HCT116 (cell line): ENCODE measurements at regions not wholly inside any gene's neighbourhood (a gene's known extent, or its start where the extent isn't known, plus 50 kb on each side); places are given as distances from the start of the nearest gene placed in this dataset.

Experiments used
- ATAC-seq: fragments of 200-7000 bp; cut with Tn5 transposase; 2 replicates; pipeline ENCODE4 v1.9.1; 2020; ENCODE audit warnings: mild to moderate bottlenecking, moderate library complexity
- BruUV-seq: library from RNA; stranded (reverse); fragments of 400-500 nt; replicated peaks from 2 replicates; lab custom pipeline; 2021; lab: Mats Ljungman, UMichigan
- CTCF ChIA-PET: fragments of 300-600 bp; sonication (Branson Sonifier 250); formaldehyde crosslinking; loops from one replicate; lab custom pipeline; 2021; ENCODE audit warnings: antibody characterized with exemption; lab: Charles Lee
- POLR2A ChIA-PET: fragments of 300-600, 350-600 bp; sonication (Branson Sonifier 250); formaldehyde crosslinking; loops from one replicate; lab custom pipeline; 2021; ENCODE audit warnings: antibody characterized with exemption; lab: Charles Lee
- RAD21 ChIA-PET, 2 experiments: fragments of 300-600 bp; sonication (Branson Sonifier 250); formaldehyde crosslinking; loops; one replicate each; lab custom pipeline; 2023; ENCODE audit warnings: low total read pairs in 2 of 2; ENCODE audit not compliant: uncharacterized antibody in 2 of 2, unreplicated experiment in 2 of 2, low non-redundant PET in 1 of 2; lab: Charles Lee
- DNase-seq: peaks from one replicate; pipeline ENCODE4 v3.0.0-alpha.2; 2010; ENCODE audit warnings: low read depth, low spot score
- H2AFZ ChIP-seq: fragments of 200-600 bp; shearing (Covaris generic), sonication (generic); 2 replicates; pipeline ENCODE4 v1.6.1; 2017; ENCODE audit warnings: low read depth, mixed run types, mixed read lengths, antibody characterized with exemption, low read length; ENCODE audit not compliant: poor library complexity, severe bottlenecking
- H3K27ac ChIP-seq: 2 replicates; pipeline ENCODE4 v1.5.1; 2012; ENCODE audit warnings: low read depth, low read length
- H3K27me3 ChIP-seq: fragments of 200-600 bp; sonication (generic); 2 replicates; pipeline ENCODE4 v1.6.1; 2016; ENCODE audit warnings: mixed run types, low read length, mixed read lengths; ENCODE audit not compliant: insufficient read depth
- H3K36me3 ChIP-seq, 2 experiments: fragments of 200-500 bp in 1 of 2; fragments of 200-600 bp in 1 of 2; sonication (Bioruptor generic) in 1 of 2; sonication (generic) in 1 of 2; 2 replicates each; pipeline versions ENCODE4 v1.5.1 to v1.6.1; 2014 to 2016; ENCODE audit warnings: low read length in 2 of 2, inconsistent platforms in 1 of 2, mixed read lengths in 1 of 2, mixed run types in 1 of 2; ENCODE audit not compliant: insufficient read depth in 2 of 2, control insufficient read depth in 1 of 2
- H3K4me1 ChIP-seq, 2 experiments: fragments of 200-600 bp in 1 of 2; sonication (generic) in 1 of 2; 2 replicates each; pipeline versions ENCODE4 v1.5.1 to v1.6.1; 2012 to 2017; ENCODE audit warnings: low read length in 2 of 2, inconsistent platforms in 1 of 2, mild to moderate bottlenecking in 1 of 2, mixed read lengths in 1 of 2, mixed run types in 1 of 2, moderate library complexity in 1 of 2; ENCODE audit not compliant: insufficient read depth in 2 of 2, control insufficient read depth in 1 of 2
- H3K4me2 ChIP-seq: fragments of 200-600 bp; sonication (generic); 2 replicates; pipeline ENCODE4 v1.6.1; 2017; ENCODE audit warnings: mixed run types, low read length, mixed read lengths
- H3K4me3 ChIP-seq, 2 experiments: fragments of 200-600 bp in 1 of 2; sonication (generic) in 1 of 2; replicated peaks in 1 of 2; 2 replicates each; pipeline ENCODE4 v1.5.1; 2011 to 2016; ENCODE audit warnings: low read length in 2 of 2, control low read depth in 1 of 2, low read depth in 1 of 2, mild to moderate bottlenecking in 1 of 2, mixed read lengths in 1 of 2, mixed run types in 1 of 2
- H3K79me2 ChIP-seq: fragments of 200-600 bp; sonication (generic); 2 replicates; pipeline ENCODE4 v1.6.1; 2017; ENCODE audit warnings: mild to moderate bottlenecking, mixed run types, low read length, moderate library complexity, mixed read lengths; ENCODE audit not compliant: insufficient read depth
- H3K9ac ChIP-seq: fragments of 200-600 bp; sonication (generic); 2 replicates; pipeline ENCODE4 v1.6.1; 2016; ENCODE audit warnings: low read length, mixed read lengths
- H3K9me2 ChIP-seq: fragments of 200-600 bp; sonication (generic), shearing (Covaris generic); 2 replicates; pipeline ENCODE4 v1.6.1; 2017; ENCODE audit warnings: mixed run types, mild to moderate bottlenecking, moderate library complexity; ENCODE audit not compliant: insufficient read depth
- H3K9me3 ChIP-seq, 2 experiments: fragments of 200-500 bp in 1 of 2; fragments of 200-600 bp in 1 of 2; sonication (Bioruptor generic) in 1 of 2; sonication (generic) in 1 of 2; 2 replicates each; pipeline ENCODE4 v1.6.1; 2014 to 2017; ENCODE audit warnings: low read length in 2 of 2, mixed read lengths in 2 of 2, inconsistent platforms in 1 of 2, low read depth in 1 of 2, mild to moderate bottlenecking in 1 of 2, mixed run types in 1 of 2, moderate library complexity in 1 of 2; ENCODE audit not compliant: control insufficient read depth in 1 of 2, insufficient read depth in 1 of 2
- H4K20me1 ChIP-seq: fragments of 200-600 bp; sonication (generic), shearing (Covaris generic); 2 replicates; pipeline ENCODE4 v1.6.1; 2017; ENCODE audit warnings: mixed run types, mild to moderate bottlenecking, moderate library complexity; ENCODE audit not compliant: insufficient read depth
- ATF3 ChIP-seq: IDR thresholded peaks from 2 replicates; pipeline ENCODE4 v1.6.1; 2012
- CBX3 ChIP-seq: IDR thresholded peaks from 2 replicates; pipeline ENCODE4 v1.6.1; 2012; ENCODE audit warnings: low read depth
- CEBPB ChIP-seq: IDR thresholded peaks from 2 replicates; pipeline ENCODE4 v1.6.1; 2012; ENCODE audit warnings: low read depth
- JUND ChIP-seq: IDR thresholded peaks from 2 replicates; pipeline ENCODE4 v1.6.1; 2012
- POLR2A ChIP-seq: IDR thresholded peaks from 2 replicates; pipeline ENCODE4 v1.7.0; 2011; ENCODE audit warnings: borderline replicate concordance; ENCODE audit not compliant: insufficient read depth, insufficient read length; ENCODE audit errors: extremely low read depth
- RAD21 ChIP-seq: IDR thresholded peaks from 2 replicates; pipeline ENCODE4 v1.6.1; 2012; ENCODE audit warnings: low read depth, mild to moderate bottlenecking
- REST ChIP-seq: IDR thresholded peaks from 2 replicates; pipeline ENCODE4 v1.6.1; 2012; ENCODE audit warnings: low read depth
- SIN3A ChIP-seq: IDR thresholded peaks from 2 replicates; pipeline ENCODE4 v1.6.1; 2012; ENCODE audit warnings: low read depth
- SRF ChIP-seq: IDR thresholded peaks from 2 replicates; pipeline ENCODE4 v1.6.1; 2012; ENCODE audit warnings: low read depth
- intact Hi-C: fragments of 100-400 bp; cut with micrococcal nuclease; formaldehyde crosslinking; loops from 2 replicates; pipeline ENCODE4 v1.10.0; 2022
- TF ChIP-seq, protein P1 (sequence below), 3 experiments: fragments of 200-600 bp in 1 of 3; sonication (generic) in 1 of 3; IDR thresholded peaks in 2 of 3; conservative IDR thresholded peaks in 1 of 3; 2 replicates each; pipeline ENCODE4 v1.5.1; 2012 to 2017; ENCODE audit warnings: low read depth in 2 of 3, low read length in 2 of 3, antibody characterized with exemption in 1 of 3, borderline replicate concordance in 1 of 3, control low read depth in 1 of 3, mild to moderate bottlenecking in 1 of 3, mixed read lengths in 1 of 3, mixed run types in 1 of 3, moderate library complexity in 1 of 3; ENCODE audit not compliant: insufficient read depth in 1 of 3

- CTCF ChIA-PET, result no interaction called here
- no peaks in the 10 kb centered on the region for H4K20me1 ChIP-seq
- no TSS peak for BruUV-seq
- no peaks in the 10 kb centered on the region for H3K9me2 ChIP-seq
- ATAC-seq (no peak), DNase-seq (no peak)
- H3K27me3 ChIP-seq, result no peaks in the 10 kb centered on the region
- RAD21 ChIA-PET, result no interaction called here
- H3K36me3 ChIP-seq, result no peaks in the 10 kb centered on the region
- H3K79me2 ChIP-seq, result no peaks in the 10 kb centered on the region
- peaks cover 2 to 5% of the 10 kb centered on the region in 2 experiments; a peak in 1 of 4 replicates for H3K9me3 ChIP-seq
- no peaks in the 10 kb centered on the region for H3K4me1 ChIP-seq
- intact Hi-C loops, result no loop called here
- no peak overlapping the region for H2AFZ ChIP-seq
- TF ChIP-seq, protein P1, sequence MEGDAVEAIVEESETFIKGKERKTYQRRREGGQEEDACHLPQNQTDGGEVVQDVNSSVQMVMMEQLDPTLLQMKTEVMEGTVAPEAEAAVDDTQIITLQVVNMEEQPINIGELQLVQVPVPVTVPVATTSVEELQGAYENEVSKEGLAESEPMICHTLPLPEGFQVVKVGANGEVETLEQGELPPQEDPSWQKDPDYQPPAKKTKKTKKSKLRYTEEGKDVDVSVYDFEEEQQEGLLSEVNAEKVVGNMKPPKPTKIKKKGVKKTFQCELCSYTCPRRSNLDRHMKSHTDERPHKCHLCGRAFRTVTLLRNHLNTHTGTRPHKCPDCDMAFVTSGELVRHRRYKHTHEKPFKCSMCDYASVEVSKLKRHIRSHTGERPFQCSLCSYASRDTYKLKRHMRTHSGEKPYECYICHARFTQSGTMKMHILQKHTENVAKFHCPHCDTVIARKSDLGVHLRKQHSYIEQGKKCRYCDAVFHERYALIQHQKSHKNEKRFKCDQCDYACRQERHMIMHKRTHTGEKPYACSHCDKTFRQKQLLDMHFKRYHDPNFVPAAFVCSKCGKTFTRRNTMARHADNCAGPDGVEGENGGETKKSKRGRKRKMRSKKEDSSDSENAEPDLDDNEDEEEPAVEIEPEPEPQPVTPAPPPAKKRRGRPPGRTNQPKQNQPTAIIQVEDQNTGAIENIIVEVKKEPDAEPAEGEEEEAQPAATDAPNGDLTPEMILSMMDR (IDR thresholded peaks at IDR 0.05 in 2 of 3, conservative IDR thresholded peaks at IDR 0.05 in 1 of 3; ENCODE audit: borderline replicate concordance in 1 of 3, insufficient read depth in 1 of 3, low read depth in 2 of 3, low read length in 2 of 3), result no peak
- TF ChIP-seq CEBPB, result no peak
- TF ChIP-seq REST, result no peak
- TF ChIP-seq CBX3, result no peak
- TF ChIP-seq SIN3A, result no peak
- no peak for TF ChIP-seq RAD21
- TF ChIP-seq SRF, result no peak
- TF ChIP-seq ATF3, result no peak
- TF ChIP-seq POLR2A, result no peak
- no peak for TF ChIP-seq JUND
- POLR2A ChIA-PET, result no interaction called here
- H3K9ac ChIP-seq, result no peak overlapping the region
- H3K27ac ChIP-seq, result no peak overlapping the region
- no peak overlapping the region for H3K4me3 ChIP-seq
- H3K4me2 ChIP-seq, result no peak overlapping the region
These were observed 866.9 kb downstream of the TRIB2 start for GRCh38 chr2:13583609-13584008.
